H9 (cell line): ENCODE measurements at regions not wholly inside any gene's neighbourhood (a gene's known extent, or its start where the extent isn't known, plus 50 kb on each side); places are given as distances from the start of the nearest gene placed in this dataset.

Experiments used
- DNase-seq: peaks from one replicate; pipeline ENCODE4 v3.0.0-alpha.2; 2017
- H2AFZ ChIP-seq: one replicate; pipeline ENCODE4 v1.6.1; 2013; ENCODE audit warnings: mild to moderate bottlenecking, low read length, control low read depth, moderate library complexity
- H2AK5ac ChIP-seq: 2 replicates; pipeline ENCODE4 v1.6.1; 2013; ENCODE audit warnings: low read length, control low read depth, mixed read lengths; ENCODE audit not compliant: insufficient read length
- H2BK120ac ChIP-seq: one replicate; pipeline ENCODE4 v1.6.1; 2013; ENCODE audit warnings: low read depth, mild to moderate bottlenecking, low read length, control low read depth, inconsistent platforms; ENCODE audit not compliant: poor library complexity, severe bottlenecking
- H2BK12ac ChIP-seq: 2 replicates; pipeline ENCODE4 v1.6.1; 2013; ENCODE audit warnings: low read length, control low read depth, mixed read lengths, low read depth; ENCODE audit not compliant: insufficient read length
- H2BK15ac ChIP-seq: 2 replicates; pipeline ENCODE4 v1.6.1; 2013; ENCODE audit warnings: low read depth, low read length, control low read depth
- H2BK20ac ChIP-seq: one replicate; pipeline ENCODE4 v1.6.1; 2013; ENCODE audit warnings: low read depth, mild to moderate bottlenecking, low read length, control low read depth, inconsistent platforms; ENCODE audit not compliant: poor library complexity, severe bottlenecking
- H2BK5ac ChIP-seq: 2 replicates; pipeline ENCODE4 v1.6.1; 2013; ENCODE audit warnings: low read length, control low read depth, mixed read lengths; ENCODE audit not compliant: insufficient read length
- H3K14ac ChIP-seq: 2 replicates; pipeline ENCODE4 v1.6.1; 2013; ENCODE audit warnings: low read length, control low read depth; ENCODE audit not compliant: insufficient read depth
- H3K18ac ChIP-seq: 2 replicates; pipeline ENCODE4 v1.6.1; 2013; ENCODE audit warnings: low read depth, mild to moderate bottlenecking, mixed read lengths, low read length, control low read depth; ENCODE audit not compliant: insufficient read length
- H3K23ac ChIP-seq: 2 replicates; pipeline ENCODE4 v1.6.1; 2013; ENCODE audit warnings: low read length, control low read depth, mixed read lengths, low read depth; ENCODE audit not compliant: insufficient read length
- H3K23me2 ChIP-seq: 2 replicates; pipeline ENCODE4 v1.6.1; 2013; ENCODE audit warnings: low read depth, mild to moderate bottlenecking, mixed read lengths, low read length, control low read depth; ENCODE audit not compliant: insufficient read length, poor library complexity, severe bottlenecking
- H3K27ac ChIP-seq: 2 replicates; pipeline ENCODE4 v1.5.1; 2013; ENCODE audit warnings: low read length, control low read depth, mixed read lengths, low read depth; ENCODE audit not compliant: insufficient read length
- H3K27me3 ChIP-seq: 2 replicates; pipeline ENCODE4 v1.6.1; 2013; ENCODE audit warnings: low read length, control low read depth, inconsistent platforms; ENCODE audit not compliant: insufficient read depth
- H3K4ac ChIP-seq: 2 replicates; pipeline ENCODE4 v1.6.1; 2013; ENCODE audit warnings: low read depth, mild to moderate bottlenecking, control low read depth, inconsistent platforms, low read length, moderate library complexity
- H3K4me1 ChIP-seq: 2 replicates; pipeline ENCODE4 v1.6.1; 2013; ENCODE audit warnings: low read length, control low read depth, inconsistent platforms; ENCODE audit not compliant: insufficient read depth
- H3K4me2 ChIP-seq: 2 replicates; pipeline ENCODE4 v1.6.1; 2013; ENCODE audit warnings: low read length, control low read depth, mixed read lengths; ENCODE audit not compliant: insufficient read length, insufficient read depth
- H3K56ac ChIP-seq: 2 replicates; pipeline ENCODE4 v1.6.1; 2013; ENCODE audit warnings: low read depth, mild to moderate bottlenecking, mixed read lengths, low read length, control low read depth; ENCODE audit not compliant: insufficient read length
- H3K79me1 ChIP-seq: 2 replicates; pipeline ENCODE4 v1.6.1; 2013; ENCODE audit warnings: low read depth, mild to moderate bottlenecking, moderate library complexity, low read length, control low read depth, inconsistent platforms; ENCODE audit not compliant: insufficient read depth, poor library complexity, severe bottlenecking
- H3K79me2 ChIP-seq: 2 replicates; pipeline ENCODE4 v1.6.1; 2013; ENCODE audit warnings: low read length, control low read depth, inconsistent platforms; ENCODE audit not compliant: insufficient read depth
- H3K9ac ChIP-seq: 2 replicates; pipeline ENCODE4 v1.6.1; 2013; ENCODE audit warnings: low read length, control low read depth, mixed read lengths; ENCODE audit not compliant: insufficient read length; ENCODE audit errors: extremely low read depth
- H3K9me3 ChIP-seq: one replicate; pipeline ENCODE4 v1.6.1; 2013; ENCODE audit warnings: low read depth, low read length, inconsistent platforms; ENCODE audit not compliant: control insufficient read depth
- H3T11ph ChIP-seq: one replicate; pipeline ENCODE4 v1.6.1; 2013; ENCODE audit warnings: mild to moderate bottlenecking, low read length, control low read depth, inconsistent platforms
- H4K20me1 ChIP-seq: one replicate; pipeline ENCODE4 v1.6.1; 2013; ENCODE audit not compliant: control insufficient read depth, insufficient read length, insufficient read depth
- H4K5ac ChIP-seq: 2 replicates; pipeline ENCODE4 v1.6.1; 2013; ENCODE audit warnings: low read depth, mild to moderate bottlenecking, mixed read lengths, low read length, control low read depth; ENCODE audit not compliant: insufficient read length
- H4K8ac ChIP-seq: replicated peaks from 2 replicates; pipeline ENCODE4 v1.6.1; 2013; ENCODE audit warnings: low read length, control low read depth, mixed read lengths, low read depth; ENCODE audit not compliant: insufficient read length
- H4K91ac ChIP-seq: 2 replicates; pipeline ENCODE4 v1.6.1; 2013; ENCODE audit warnings: low read depth, mild to moderate bottlenecking, moderate library complexity, mixed read lengths, low read length, control low read depth; ENCODE audit not compliant: insufficient read length
- H3K27ac Mint-ChIP-seq, 3 experiments: 2 replicates in 2 of 3; 3 replicates in 1 of 3; pipeline ENCODE4 v1.8.0; 2020 to 2021; ENCODE audit warnings: mixed read lengths in 3 of 3, mild to moderate bottlenecking in 1 of 3, moderate library complexity in 1 of 3
- H3K27me3 Mint-ChIP-seq: 2 replicates; pipeline ENCODE4 v1.8.0; 2021; ENCODE audit warnings: low read depth, mild to moderate bottlenecking, moderate library complexity, mixed read lengths
- H3K36me3 Mint-ChIP-seq, 3 experiments: 2 replicates in 2 of 3; 3 replicates in 1 of 3; pipeline ENCODE4 v1.8.0; 2020 to 2021; ENCODE audit warnings: low read depth in 3 of 3, mixed read lengths in 3 of 3; ENCODE audit not compliant: insufficient read depth in 1 of 3
- H3K4me1 Mint-ChIP-seq, 2 experiments: 2 replicates each; pipeline ENCODE4 v1.8.0; 2020; ENCODE audit warnings: mixed read lengths in 2 of 2
- H3K4me3 Mint-ChIP-seq, 2 experiments: 2 replicates in 1 of 2; 3 replicates in 1 of 2; pipeline ENCODE4 v1.8.0; 2020 to 2021; ENCODE audit warnings: mild to moderate bottlenecking in 2 of 2, mixed read lengths in 2 of 2, moderate library complexity in 1 of 2
- H3K9me3 Mint-ChIP-seq, 2 experiments: 2 replicates in 1 of 2; 3 replicates in 1 of 2; pipeline ENCODE4 v1.8.0; 2020; ENCODE audit warnings: mild to moderate bottlenecking in 2 of 2, mixed read lengths in 2 of 2, moderate library complexity in 1 of 2
- TF ChIP-seq, protein P1 (sequence below): fragments of 200-600 bp; sonication (generic); conservative IDR thresholded peaks from 3 replicates; pipeline ENCODE4 v1.8.0; 2021; ENCODE audit warnings: antibody characterized with exemption, mild to moderate bottlenecking

DNA sequence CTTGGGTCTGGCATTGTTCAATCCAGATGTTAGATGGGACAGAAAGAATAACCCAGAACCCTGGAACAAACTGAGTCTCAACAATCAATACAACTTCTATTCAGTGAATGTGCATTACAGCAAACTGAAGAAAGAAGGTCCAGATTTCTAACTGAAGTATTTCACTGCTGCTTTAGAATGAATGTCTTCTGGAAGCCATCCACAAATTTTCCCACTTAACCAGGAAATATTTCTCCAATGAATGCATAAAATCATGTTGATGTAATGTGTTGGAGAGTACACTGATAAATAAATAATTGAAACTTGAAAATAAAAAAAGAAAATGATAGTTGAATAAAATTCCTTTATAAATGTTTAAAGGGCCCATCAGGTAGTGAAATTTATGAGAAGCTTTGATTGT, 658.6 kb downstream of the ZBBX start:
- no peaks in the 10 kb centered on the region for H3K4me1 ChIP-seq
- Mint-ChIP-seq H3K27me3 (no peaks in the 10 kb centered on the region), H3K4me3 (no peak overlapping the region), H3K27ac (no peak overlapping the region), H3K36me3 (peaks cover 0 to 2% (median 0%) of the 10 kb centered on the region in 3 experiments; a peak in 2 of 7 replicates), H3K9me3 (peaks cover 3% of the 10 kb centered on the region in 2 experiments; a peak in 3 of 5 replicates), H3K4me1 (peaks cover 33 to 36% of the 10 kb centered on the region in 2 experiments)
- H3T11ph ChIP-seq: no peak overlapping the region
- H2BK20ac ChIP-seq: no peak overlapping the region
- no peak for DNase-seq
- TF ChIP-seq, protein P1, sequence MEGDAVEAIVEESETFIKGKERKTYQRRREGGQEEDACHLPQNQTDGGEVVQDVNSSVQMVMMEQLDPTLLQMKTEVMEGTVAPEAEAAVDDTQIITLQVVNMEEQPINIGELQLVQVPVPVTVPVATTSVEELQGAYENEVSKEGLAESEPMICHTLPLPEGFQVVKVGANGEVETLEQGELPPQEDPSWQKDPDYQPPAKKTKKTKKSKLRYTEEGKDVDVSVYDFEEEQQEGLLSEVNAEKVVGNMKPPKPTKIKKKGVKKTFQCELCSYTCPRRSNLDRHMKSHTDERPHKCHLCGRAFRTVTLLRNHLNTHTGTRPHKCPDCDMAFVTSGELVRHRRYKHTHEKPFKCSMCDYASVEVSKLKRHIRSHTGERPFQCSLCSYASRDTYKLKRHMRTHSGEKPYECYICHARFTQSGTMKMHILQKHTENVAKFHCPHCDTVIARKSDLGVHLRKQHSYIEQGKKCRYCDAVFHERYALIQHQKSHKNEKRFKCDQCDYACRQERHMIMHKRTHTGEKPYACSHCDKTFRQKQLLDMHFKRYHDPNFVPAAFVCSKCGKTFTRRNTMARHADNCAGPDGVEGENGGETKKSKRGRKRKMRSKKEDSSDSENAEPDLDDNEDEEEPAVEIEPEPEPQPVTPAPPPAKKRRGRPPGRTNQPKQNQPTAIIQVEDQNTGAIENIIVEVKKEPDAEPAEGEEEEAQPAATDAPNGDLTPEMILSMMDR: no peak
- H2BK15ac ChIP-seq: no peak overlapping the region
- no peak overlapping the region for H2BK12ac ChIP-seq
- no peak overlapping the region for H4K8ac ChIP-seq
- H3K4ac ChIP-seq: no peak overlapping the region
- H3K18ac ChIP-seq: no peak overlapping the region
- H3K9me3 ChIP-seq: no peaks in the 10 kb centered on the region
- no peak overlapping the region for H4K5ac ChIP-seq
- no peak overlapping the region for H2BK120ac ChIP-seq
- H4K91ac ChIP-seq: no peak overlapping the region
- H2BK5ac ChIP-seq: no peak overlapping the region
- H3K9ac ChIP-seq: no peak overlapping the region
- H3K23ac ChIP-seq: no peak overlapping the region
- H3K27me3 ChIP-seq: no peaks in the 10 kb centered on the region
- no peak overlapping the region for H3K56ac ChIP-seq
- H3K79me2 ChIP-seq: no peaks in the 10 kb centered on the region
- no peak overlapping the region for H2AFZ ChIP-seq
- no peaks in the 10 kb centered on the region for H4K20me1 ChIP-seq
- no peak overlapping the region for H3K14ac ChIP-seq
- no peaks in the 10 kb centered on the region for H3K79me1 ChIP-seq
- H3K23me2 ChIP-seq: no peaks in the 10 kb centered on the region
- no peak overlapping the region for H3K27ac ChIP-seq
- H3K4me2 ChIP-seq: no peak overlapping the region
- no peak overlapping the region for H2AK5ac ChIP-seq
